Memory B cell (primary cell): ENCODE measurements at regions not wholly inside any gene's neighbourhood (a gene's known extent, or its start where the extent isn't known, plus 50 kb on each side); places are given as distances from the start of the nearest gene placed in this dataset.
"Not testable (repeated sequence)": the region's sequence is repeated elsewhere in the genome, so short reads cannot be mapped to it uniquely, and the experiment has no call there.

ENCODE experiments used
- ATAC-seq: fragments of 150-1000 bp; cut with Tn5 transposase; 2 replicates; pipeline ENCODE4 v1.10.0; 2021; ENCODE audit warnings: low read depth, mild to moderate bottlenecking, moderate library complexity
- DNase-seq, 2 donors: peaks; one replicate each; pipeline ENCODE4 v3.0.0; 2022; ENCODE audit warnings: low spot score in 2 of 2
- H3K27ac Mint-ChIP-seq: one replicate; pipeline ENCODE4 v1.8.0; 2022; ENCODE audit warnings: mild to moderate bottlenecking, moderate library complexity, mixed read lengths
- H3K27me3 Mint-ChIP-seq: one replicate; pipeline ENCODE4 v1.8.0; 2022; ENCODE audit warnings: mixed read lengths
- H3K36me3 Mint-ChIP-seq: one replicate; pipeline ENCODE4 v1.8.0; 2022; ENCODE audit warnings: mild to moderate bottlenecking, mixed read lengths
- H3K4me1 Mint-ChIP-seq: one replicate; pipeline ENCODE4 v1.8.0; 2022; ENCODE audit warnings: mixed read lengths
- H3K4me3 Mint-ChIP-seq: one replicate; pipeline ENCODE4 v1.8.0; 2022; ENCODE audit warnings: mild to moderate bottlenecking, moderate library complexity, mixed read lengths
- H3K9me3 Mint-ChIP-seq: one replicate; pipeline ENCODE4 v1.8.0; 2022; ENCODE audit warnings: mixed read lengths

GRCh38 chr6:90891355-90891754 lies 304.5 kb upstream of the MAP3K7 start:
- no peaks in the 10 kb centered on the region for H3K4me1 Mint-ChIP-seq
- DNase-seq (no peak), ATAC-seq (no peak)
- H3K27me3 Mint-ChIP-seq = peaks cover 5% of the 10 kb centered on the region
- no peak overlapping the region for H3K4me3 Mint-ChIP-seq
- no peak overlapping the region for H3K27ac Mint-ChIP-seq
- H3K36me3 Mint-ChIP-seq = no peaks in the 10 kb centered on the region
- no peaks in the 10 kb centered on the region for H3K9me3 Mint-ChIP-seq

- no peaks in the 10 kb centered on the region for H3K36me3 Mint-ChIP-seq
Measured at GRCh38 chr6:90890683-90891330, 303.9 kb upstream of the MAP3K7 start.

GRCh38 chr6:90887764-90888163 lies 300.9 kb upstream of the MAP3K7 start:
- Mint-ChIP-seq H3K9me3 (peaks cover under 1% of the 10 kb centered on the region), H3K4me1 (no peaks in the 10 kb centered on the region), H3K36me3 (no peaks in the 10 kb centered on the region), H3K27me3 (peaks cover 2% of the 10 kb centered on the region), H3K4me3 (no peak overlapping the region), H3K27ac (no peak overlapping the region)
- ATAC-seq (no peak), DNase-seq (no peak)

More at GRCh38 chr6:90890683-90891330, 303.9 kb upstream of the MAP3K7 start:
- Mint-ChIP-seq H3K27me3 (peaks cover 5% of the 10 kb centered on the region), H3K27ac (no peak overlapping the region), H3K4me3 (no peak overlapping the region), H3K9me3 (no peaks in the 10 kb centered on the region), H3K4me1 (no peaks in the 10 kb centered on the region)
- no peak for ATAC-seq
- no peak for DNase-seq

- DNase-seq (no peak), ATAC-seq (no peak)
- no peaks in the 10 kb centered on the region for H3K4me1 Mint-ChIP-seq
- H3K9me3 Mint-ChIP-seq = peaks cover 10% of the 10 kb centered on the region
- H3K36me3 Mint-ChIP-seq = no peaks in the 10 kb centered on the region
- peaks cover 3% of the 10 kb centered on the region for H3K27me3 Mint-ChIP-seq
- H3K4me3 Mint-ChIP-seq = no peak overlapping the region
- H3K27ac Mint-ChIP-seq = no peak overlapping the region
Measured at GRCh38 chr6:90885611-90886056, 298.8 kb upstream of the MAP3K7 start.

GRCh38 chr6:90885137-90885536 lies 298.3 kb upstream of the MAP3K7 start:
- H3K36me3 Mint-ChIP-seq, H3K27ac Mint-ChIP-seq, H3K4me3 Mint-ChIP-seq, DNase-seq, H3K4me1 Mint-ChIP-seq, H3K27me3 Mint-ChIP-seq, ATAC-seq: not testable (repeated sequence)
- H3K9me3 Mint-ChIP-seq = peaks cover 10% of the 10 kb centered on the region

- no peak for ATAC-seq
- H3K4me3 Mint-ChIP-seq = no peak overlapping the region
- peaks cover 2% of the 10 kb centered on the region for H3K4me1 Mint-ChIP-seq
- peaks cover 1% of the 10 kb centered on the region for H3K36me3 Mint-ChIP-seq
- no peak overlapping the region for H3K27ac Mint-ChIP-seq
- peaks cover 13% of the 10 kb centered on the region for H3K27me3 Mint-ChIP-seq
- DNase-seq = no peak
- H3K9me3 Mint-ChIP-seq = peaks cover 12% of the 10 kb centered on the region
Measured at GRCh38 chr6:90877616-90878015, 290.7 kb upstream of the MAP3K7 start.

GRCh38 chr6:90874931-90875330 lies 288.1 kb upstream of the MAP3K7 start:
- Mint-ChIP-seq H3K4me3 (no peak overlapping the region), H3K27me3 (peaks cover 13% of the 10 kb centered on the region), H3K27ac (no peak overlapping the region), H3K4me1 (peaks cover 2% of the 10 kb centered on the region), H3K36me3 (peaks cover 1% of the 10 kb centered on the region), H3K9me3 (peaks cover 3% of the 10 kb centered on the region)
- no peak for ATAC-seq
- DNase-seq = no peak

- H3K4me3 Mint-ChIP-seq = no peak overlapping the region
- ATAC-seq = no peak
- no peak for DNase-seq
- peaks cover 2% of the 10 kb centered on the region for H3K4me1 Mint-ChIP-seq
- H3K27ac Mint-ChIP-seq = no peak overlapping the region
- peaks cover 12% of the 10 kb centered on the region for H3K27me3 Mint-ChIP-seq
- no peaks in the 10 kb centered on the region for H3K9me3 Mint-ChIP-seq
- no peaks in the 10 kb centered on the region for H3K36me3 Mint-ChIP-seq
Measured at GRCh38 chr6:90872981-90873380, 286.1 kb upstream of the MAP3K7 start.

GRCh38 chr6:90870561-90870960 lies 283.7 kb upstream of the MAP3K7 start:
- ATAC-seq = no peak
- Mint-ChIP-seq H3K36me3 (no peaks in the 10 kb centered on the region), H3K9me3 (no peaks in the 10 kb centered on the region), H3K27me3 (peaks cover 8% of the 10 kb centered on the region), H3K4me3 (no peak overlapping the region), H3K4me1 (peaks cover 2% of the 10 kb centered on the region), H3K27ac (no peak overlapping the region)
- DNase-seq = no peak

GRCh38 chr6:90868656-90869055 lies 281.8 kb upstream of the MAP3K7 start:
- no peak overlapping the region for H3K27ac Mint-ChIP-seq
- DNase-seq (no peak), ATAC-seq (no peak)
- H3K36me3 Mint-ChIP-seq = no peaks in the 10 kb centered on the region
- peaks cover 2% of the 10 kb centered on the region for H3K4me1 Mint-ChIP-seq
- H3K27me3 Mint-ChIP-seq = peaks cover 7% of the 10 kb centered on the region
- no peaks in the 10 kb centered on the region for H3K9me3 Mint-ChIP-seq
- H3K4me3 Mint-ChIP-seq = no peak overlapping the region

GRCh38 chr6:90868256-90868655 lies 281.4 kb upstream of the MAP3K7 start:
- Mint-ChIP-seq H3K27ac (no peak overlapping the region), H3K4me1 (no peaks in the 10 kb centered on the region), H3K9me3 (no peaks in the 10 kb centered on the region), H3K4me3 (no peak overlapping the region), H3K27me3 (peaks cover 5% of the 10 kb centered on the region), H3K36me3 (no peaks in the 10 kb centered on the region)
- no peak for ATAC-seq
- DNase-seq = no peak

GRCh38 chr6:90865513-90865912 lies 278.6 kb upstream of the MAP3K7 start:
- DNase-seq = no peak
- Mint-ChIP-seq H3K9me3 (no peaks in the 10 kb centered on the region), H3K27me3 (peaks cover 5% of the 10 kb centered on the region), H3K27ac (no peak overlapping the region), H3K4me3 (no peak overlapping the region), H3K36me3 (no peaks in the 10 kb centered on the region), H3K4me1 (no peaks in the 10 kb centered on the region)
- no peak for ATAC-seq

GRCh38 chr6:90863043-90863442 lies 276.2 kb upstream of the MAP3K7 start:
- ATAC-seq (no peak), DNase-seq (no peak)
- no peak overlapping the region for H3K4me3 Mint-ChIP-seq
- no peaks in the 10 kb centered on the region for H3K9me3 Mint-ChIP-seq
- no peak overlapping the region for H3K27ac Mint-ChIP-seq
- no peaks in the 10 kb centered on the region for H3K36me3 Mint-ChIP-seq
- peaks cover 3% of the 10 kb centered on the region for H3K27me3 Mint-ChIP-seq
- no peaks in the 10 kb centered on the region for H3K4me1 Mint-ChIP-seq

- H3K4me3 Mint-ChIP-seq = no peak overlapping the region
- H3K36me3 Mint-ChIP-seq = no peaks in the 10 kb centered on the region
- no peaks in the 10 kb centered on the region for H3K4me1 Mint-ChIP-seq
- DNase-seq (no peak), ATAC-seq (no peak)
- H3K27ac Mint-ChIP-seq = no peak overlapping the region
- H3K27me3 Mint-ChIP-seq = peaks cover 3% of the 10 kb centered on the region
- no peaks in the 10 kb centered on the region for H3K9me3 Mint-ChIP-seq
Measured at GRCh38 chr6:90860822-90861601, 274.1 kb upstream of the MAP3K7 start.

GRCh38 chr6:90859612-90860011 lies 272.7 kb upstream of the MAP3K7 start:
- H3K27ac Mint-ChIP-seq = no peak overlapping the region

More at GRCh38 chr6:90859612-90860011, 272.7 kb upstream of the MAP3K7 start:
- Mint-ChIP-seq H3K9me3 (no peaks in the 10 kb centered on the region), H3K4me1 (no peaks in the 10 kb centered on the region), H3K36me3 (no peaks in the 10 kb centered on the region), H3K27me3 (peaks cover 5% of the 10 kb centered on the region), H3K4me3 (no peak overlapping the region)
- no peak for ATAC-seq
- DNase-seq = no peak
